LNCAP (cell line): ENCODE measurements at regions not wholly inside any gene's neighbourhood (a gene's known extent, or its start where the extent isn't known, plus 50 kb on each side); places are given as distances from the start of the nearest gene placed in this dataset.

Experiments used
- CTCF ChIP-seq: fragments of 450-650 bp; IDR thresholded peaks from 2 replicates; pipeline ENCODE4 v1.5.1; 2017; ENCODE audit warnings: mild to moderate bottlenecking

- TF ChIP-seq CTCF: no peak
Observed at GRCh38 chr3:74370342-74370741, 244.1 kb downstream of the CNTN3 start.

GRCh38 chr3:74366331-74366730 lies 248.1 kb downstream of the CNTN3 start:
- TF ChIP-seq CTCF: no peak

- TF ChIP-seq CTCF: no peak
Observed at GRCh38 chr3:74363346-74363745, 251.1 kb downstream of the CNTN3 start.

- no peak for TF ChIP-seq CTCF
Observed at GRCh38 chr3:74360406-74360805, 254.1 kb downstream of the CNTN3 start.

GRCh38 chr3:74357881-74358280 lies 256.6 kb downstream of the CNTN3 start:
- no peak for TF ChIP-seq CTCF

- TF ChIP-seq CTCF: no peak
Observed at GRCh38 chr3:74353039-74353438, 261.4 kb downstream of the CNTN3 start.

GRCh38 chr3:74352166-74352565 lies 262.3 kb downstream of the CNTN3 start:
- no peak for TF ChIP-seq CTCF

GRCh38 chr3:74351213-74351612 lies 263.2 kb downstream of the CNTN3 start:
- TF ChIP-seq CTCF: no peak
